ENCODE measurements at regions not wholly inside any gene's neighbourhood (a gene's known extent, or its start where the extent isn't known, plus 50 kb on each side); places are given as distances from the start of the nearest gene placed in this dataset.
A peak's percentile ranks its signal among the peaks of the same experiment; 100 is the strongest.

GRCh38 chr11:26105762-26106423, 226.0 kb upstream of the ANO3 start:
- no peak overlapping the region for H3K4me2 ChIP-seq

GRCh38 chr11:26106726-26107125, 225.2 kb upstream of the ANO3 start:
- H3K27ac ChIP-seq = no peak overlapping the region
- no peaks in the 10 kb centered on the region for H3K27me3 ChIP-seq (ENCODE audit: insufficient read depth, low read depth)
- no peak for TF ChIP-seq CTCF (conservative IDR thresholded peaks at IDR 0.05; ENCODE audit: low read depth, low read length)
- H3K9ac ChIP-seq = no peak overlapping the region
- H2AFZ ChIP-seq (ENCODE audit: low read depth) = no peak overlapping the region
- no peak overlapping the region for H3K4me2 ChIP-seq
- H4K20me1 ChIP-seq (ENCODE audit: insufficient read depth) = no peaks in the 10 kb centered on the region
- no peak overlapping the region for H3K4me3 ChIP-seq (IDR thresholded peaks at IDR 0.05; ENCODE audit: insufficient read depth, low read depth, low read length)
- peaks cover 2% of the 10 kb centered on the region for H3K4me1 ChIP-seq (ENCODE audit: low read depth, poor library complexity, severe bottlenecking)
- H3K79me2 ChIP-seq (ENCODE audit: insufficient read depth, low read depth) = no peaks in the 10 kb centered on the region
- no peaks in the 10 kb centered on the region for H3K36me3 ChIP-seq (ENCODE audit: insufficient read depth)

More at GRCh38 chr11:26105762-26106423, 226.0 kb upstream of the ANO3 start:
- Histone ChIP-seq H2AFZ (ENCODE audit: low read depth) (no peak overlapping the region), H3K4me1 (ENCODE audit: low read depth, poor library complexity, severe bottlenecking) (no peaks in the 10 kb centered on the region), H3K27me3 (ENCODE audit: insufficient read depth, low read depth) (no peaks in the 10 kb centered on the region), H4K20me1 (ENCODE audit: insufficient read depth) (no peaks in the 10 kb centered on the region), H3K36me3 (ENCODE audit: insufficient read depth) (no peaks in the 10 kb centered on the region), H3K4me3 (IDR thresholded peaks at IDR 0.05; ENCODE audit: insufficient read depth, low read depth, low read length) (no peak overlapping the region), H3K9ac (no peak overlapping the region), H3K27ac (no peak overlapping the region), H3K79me2 (ENCODE audit: insufficient read depth, low read depth) (no peaks in the 10 kb centered on the region)
- no peak for TF ChIP-seq CTCF (conservative IDR thresholded peaks at IDR 0.05; ENCODE audit: low read depth, low read length)

GRCh38 chr11:26109658-26110368, 222.1 kb upstream of the ANO3 start:
- Histone ChIP-seq H3K4me3 (IDR thresholded peaks at IDR 0.05; ENCODE audit: insufficient read depth, low read depth, low read length) (no peak overlapping the region), H2AFZ (ENCODE audit: low read depth) (no peak overlapping the region), H4K20me1 (ENCODE audit: insufficient read depth) (no peaks in the 10 kb centered on the region), H3K27me3 (ENCODE audit: insufficient read depth, low read depth) (no peaks in the 10 kb centered on the region), H3K36me3 (ENCODE audit: insufficient read depth) (no peaks in the 10 kb centered on the region), H3K9ac (no peak overlapping the region), H3K79me2 (ENCODE audit: insufficient read depth, low read depth) (no peaks in the 10 kb centered on the region), H3K27ac (no peak overlapping the region), H3K4me2 (no peak overlapping the region), H3K4me1 (ENCODE audit: low read depth, poor library complexity, severe bottlenecking) (peaks cover 16% of the 10 kb centered on the region)
- TF ChIP-seq CTCF (conservative IDR thresholded peaks at IDR 0.05; ENCODE audit: low read depth, low read length) = no peak

DNA sequence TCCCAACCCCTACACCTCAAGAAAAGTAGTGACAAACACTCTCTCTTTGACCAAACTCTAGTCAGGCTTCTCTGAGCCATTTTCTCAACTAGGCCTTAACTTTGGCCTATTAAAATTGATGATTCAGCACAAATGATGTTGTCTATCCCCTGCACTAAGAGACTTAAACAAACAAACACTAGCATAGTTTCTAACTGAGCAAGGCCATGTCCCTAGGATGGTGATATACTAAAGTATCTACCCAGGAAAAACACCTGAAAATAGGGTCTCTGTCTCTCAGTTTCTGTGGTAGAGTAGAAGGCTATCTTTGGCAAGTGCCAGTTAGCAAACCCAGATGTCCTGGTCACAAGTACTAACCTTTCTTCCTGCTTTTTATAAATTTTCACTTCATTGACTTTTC, 219.7 kb upstream of the ANO3 start:
- peak overlapping the region; percentile 53; the same call in 1 of the 2 replicates for H2AFZ ChIP-seq (ENCODE audit: low read depth)
- H3K27ac ChIP-seq = peak overlapping the region; percentile 62
- H3K4me1 ChIP-seq (ENCODE audit: low read depth, poor library complexity, severe bottlenecking) = peaks cover 16% of the 10 kb centered on the region
- H3K4me2 ChIP-seq = no peak overlapping the region
- no peaks in the 10 kb centered on the region for H3K36me3 ChIP-seq (ENCODE audit: insufficient read depth)
- H4K20me1 ChIP-seq (ENCODE audit: insufficient read depth) = no peaks in the 10 kb centered on the region
- no peaks in the 10 kb centered on the region for H3K79me2 ChIP-seq (ENCODE audit: insufficient read depth, low read depth)
- no peak for TF ChIP-seq CTCF (conservative IDR thresholded peaks at IDR 0.05; ENCODE audit: low read depth, low read length)
- H3K27me3 ChIP-seq (ENCODE audit: insufficient read depth, low read depth) = no peaks in the 10 kb centered on the region
- no peak overlapping the region for H3K4me3 ChIP-seq (IDR thresholded peaks at IDR 0.05; ENCODE audit: insufficient read depth, low read depth, low read length)
- no peak overlapping the region for H3K9ac ChIP-seq

All from KMS-11 (cell line).